Neural progenitor cell (in vitro differentiated cells): ENCODE measurements at regions not wholly inside any gene's neighbourhood (a gene's known extent, or its start where the extent isn't known, plus 50 kb on each side); places are given as distances from the start of the nearest gene placed in this dataset.

Experiments
- DNase-seq: peaks from one replicate; pipeline ENCODE4 v3.0.0-alpha.2; 2016; ENCODE audit warnings: low spot score
- H2AFZ ChIP-seq: fragments of 200-600 bp; sonication (generic); replicated peaks from 2 replicates; pipeline ENCODE4 v1.6.1; 2016; ENCODE audit warnings: antibody characterized with exemption
- H3F3A ChIP-seq: fragments of 200-600 bp; sonication (generic); 2 replicates; pipeline ENCODE4 v1.6.1; 2016; ENCODE audit warnings: antibody characterized with exemption, low read depth
- H3K27ac ChIP-seq: fragments of 200-600 bp; sonication (generic); 2 replicates; pipeline ENCODE4 v1.5.1; 2016; ENCODE audit warnings: mild to moderate bottlenecking
- H3K27me3 ChIP-seq: fragments of 200-600 bp; sonication (generic); 2 replicates; pipeline ENCODE4 v1.6.1; 2016; ENCODE audit warnings: mild to moderate bottlenecking, moderate library complexity
- H3K36me3 ChIP-seq: fragments of 200-600 bp; sonication (generic); 2 replicates; pipeline ENCODE4 v1.5.1; 2016
- H3K4me1 ChIP-seq: fragments of 200-600 bp; sonication (generic); 2 replicates; pipeline ENCODE4 v1.6.1; 2016; ENCODE audit warnings: mixed run types
- H3K4me2 ChIP-seq: fragments of 200-600 bp; sonication (generic); 2 replicates; pipeline ENCODE4 v1.6.1; 2016
- H3K4me3 ChIP-seq: fragments of 200-600 bp; sonication (generic); 2 replicates; pipeline ENCODE4 v1.5.1; 2016
- H3K79me2 ChIP-seq: fragments of 200-600 bp; sonication (generic); 2 replicates; pipeline ENCODE4 v1.6.1; 2016; ENCODE audit warnings: low read depth
- H3K9ac ChIP-seq: fragments of 200-600 bp; sonication (generic); 2 replicates; pipeline ENCODE4 v1.6.1; 2016
- H3K9me3 ChIP-seq: fragments of 200-600 bp; sonication (generic); 2 replicates; pipeline ENCODE4 v1.5.1; 2016; ENCODE audit warnings: low read depth
- H4K20me1 ChIP-seq: fragments of 200-600 bp; sonication (generic); 2 replicates; pipeline ENCODE4 v1.6.1; 2016; ENCODE audit warnings: low read depth
- H3K27ac Mint-ChIP-seq: 3 replicates; pipeline ENCODE4 v1.8.0; 2021; ENCODE audit warnings: mixed read lengths
- H3K27me3 Mint-ChIP-seq: 2 replicates; pipeline ENCODE4 v1.8.0; 2022; ENCODE audit warnings: low read depth, mild to moderate bottlenecking, inconsistent platforms, moderate library complexity, mixed read lengths; ENCODE audit not compliant: insufficient read depth
- H3K36me3 Mint-ChIP-seq: 3 replicates; pipeline ENCODE4 v1.8.0; 2021; ENCODE audit warnings: mixed read lengths
- H3K4me1 Mint-ChIP-seq: 3 replicates; pipeline ENCODE4 v1.8.0; 2021; ENCODE audit warnings: mixed read lengths
- H3K4me3 Mint-ChIP-seq: 3 replicates; pipeline ENCODE4 v1.8.0; 2021; ENCODE audit warnings: mild to moderate bottlenecking, moderate library complexity, mixed read lengths
- H3K9me3 Mint-ChIP-seq: 3 replicates; pipeline ENCODE4 v1.8.0; 2020; ENCODE audit warnings: mixed read lengths
- EZH2 ChIP-seq: fragments of 200-600 bp; sonication (generic); IDR thresholded peaks from 2 replicates; pipeline ENCODE4 v1.6.1; 2017; ENCODE audit warnings: antibody characterized with exemption, mild to moderate bottlenecking, moderate library complexity
- EZH2phosphoT487 ChIP-seq: fragments of 200-600 bp; sonication (generic); IDR thresholded peaks from 2 replicates; pipeline ENCODE4 v1.6.1; 2017; ENCODE audit warnings: antibody characterized with exemption
- TF ChIP-seq, protein P1 (sequence below): fragments of 200-600 bp; sonication (generic); IDR thresholded peaks from 2 replicates; pipeline ENCODE4 v1.5.1; 2017; ENCODE audit warnings: antibody characterized with exemption, mild to moderate bottlenecking

DNA sequence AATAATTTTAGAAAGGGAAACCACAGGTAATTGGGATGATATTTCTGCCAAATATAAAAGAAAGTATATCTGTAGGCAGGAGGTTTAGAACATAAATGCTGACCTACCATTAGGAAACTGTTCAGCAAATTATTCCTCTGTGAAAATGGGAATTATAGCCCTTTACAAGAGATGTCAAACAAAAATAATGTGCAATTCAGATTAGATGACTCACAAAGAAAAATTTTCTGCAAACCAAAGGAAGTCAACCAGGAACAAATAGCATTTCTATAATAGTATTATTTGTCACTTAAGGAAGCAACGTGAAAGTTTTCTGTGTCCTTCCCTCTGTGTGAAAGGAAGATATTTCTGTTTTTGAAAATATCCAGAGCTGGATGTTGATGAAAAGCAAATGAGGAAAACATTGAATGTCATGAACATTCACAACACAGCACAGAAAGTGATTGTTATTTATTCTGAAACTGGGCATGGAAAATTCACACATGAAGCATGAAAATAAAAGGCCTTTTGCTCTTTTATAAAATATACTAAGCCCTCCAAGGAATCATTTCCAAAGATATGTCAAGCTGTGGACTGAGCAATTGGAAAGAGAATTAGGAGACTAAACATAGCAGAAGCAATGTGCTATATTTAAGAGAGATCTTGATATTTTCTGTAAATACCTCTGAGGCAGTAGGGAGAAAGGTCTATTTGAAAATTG lies 57.9 kb upstream of the SPHKAP start:
- H2AFZ ChIP-seq: no peak overlapping the region
- no peaks in the 10 kb centered on the region for H3K27me3 ChIP-seq
- H3K4me2 ChIP-seq: no peak overlapping the region
- Mint-ChIP-seq H3K36me3 (no peaks in the 10 kb centered on the region), H3K4me3 (no peak overlapping the region), H3K9me3 (no peaks in the 10 kb centered on the region), H3K27ac (no peak overlapping the region), H3K4me1 (peaks cover 7% of the 10 kb centered on the region), H3K27me3 (peaks cover 7% of the 10 kb centered on the region)
- peaks cover 9% of the 10 kb centered on the region for H3K4me1 ChIP-seq
- TF ChIP-seq, protein P1, sequence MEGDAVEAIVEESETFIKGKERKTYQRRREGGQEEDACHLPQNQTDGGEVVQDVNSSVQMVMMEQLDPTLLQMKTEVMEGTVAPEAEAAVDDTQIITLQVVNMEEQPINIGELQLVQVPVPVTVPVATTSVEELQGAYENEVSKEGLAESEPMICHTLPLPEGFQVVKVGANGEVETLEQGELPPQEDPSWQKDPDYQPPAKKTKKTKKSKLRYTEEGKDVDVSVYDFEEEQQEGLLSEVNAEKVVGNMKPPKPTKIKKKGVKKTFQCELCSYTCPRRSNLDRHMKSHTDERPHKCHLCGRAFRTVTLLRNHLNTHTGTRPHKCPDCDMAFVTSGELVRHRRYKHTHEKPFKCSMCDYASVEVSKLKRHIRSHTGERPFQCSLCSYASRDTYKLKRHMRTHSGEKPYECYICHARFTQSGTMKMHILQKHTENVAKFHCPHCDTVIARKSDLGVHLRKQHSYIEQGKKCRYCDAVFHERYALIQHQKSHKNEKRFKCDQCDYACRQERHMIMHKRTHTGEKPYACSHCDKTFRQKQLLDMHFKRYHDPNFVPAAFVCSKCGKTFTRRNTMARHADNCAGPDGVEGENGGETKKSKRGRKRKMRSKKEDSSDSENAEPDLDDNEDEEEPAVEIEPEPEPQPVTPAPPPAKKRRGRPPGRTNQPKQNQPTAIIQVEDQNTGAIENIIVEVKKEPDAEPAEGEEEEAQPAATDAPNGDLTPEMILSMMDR: no peak
- TF ChIP-seq EZH2phosphoT487 (no peak), EZH2 (no peak)
- H3K9me3 ChIP-seq: no peaks in the 10 kb centered on the region
- no peaks in the 10 kb centered on the region for H4K20me1 ChIP-seq
- H3K79me2 ChIP-seq: no peaks in the 10 kb centered on the region
- no peak overlapping the region for H3K4me3 ChIP-seq
- no peak overlapping the region for H3K9ac ChIP-seq
- no peaks in the 10 kb centered on the region for H3K36me3 ChIP-seq
- H3K27ac ChIP-seq: no peak overlapping the region
- H3F3A ChIP-seq: peaks cover 9% of the 10 kb centered on the region
- DNase-seq: no peak
